SK-N-SH treated with all-trans-retinoic acid at 6 μM for 48 hours (cell line): ENCODE measurements at regions not wholly inside any gene's neighbourhood (a gene's known extent, or its start where the extent isn't known, plus 50 kb on each side); places are given as distances from the start of the nearest gene placed in this dataset.

Source experiments
- ATAC-seq: fragments of 200-7000 bp; cut with Tn5 transposase; 3 replicates; pipeline ENCODE4 v1.9.1; 2020; ENCODE audit warnings: mild to moderate bottlenecking, moderate library complexity
- ARNTL ChIP-seq: fragments of 450-650 bp; formaldehyde crosslinking; IDR thresholded peaks from 2 replicates; pipeline ENCODE4 v1.5.0; 2020; ENCODE audit warnings: low read depth, mild to moderate bottlenecking, moderate library complexity, borderline replicate concordance
- BACH2 ChIP-seq: fragments of 250-450 bp; sonication (Bioruptor Pico); IDR thresholded peaks from 2 replicates; pipeline ENCODE4 v1.9.0; 2021; ENCODE audit warnings: mild to moderate bottlenecking, borderline replicate concordance
- CSDC2 ChIP-seq: fragments of 250-450 bp; sonication (Bioruptor Pico); IDR thresholded peaks from 2 replicates; pipeline ENCODE4 v1.5.0; 2020; ENCODE audit warnings: mild to moderate bottlenecking, moderate library complexity
- CSRNP3 ChIP-seq: fragments of 250-450 bp; sonication (Bioruptor Pico); IDR thresholded peaks from 2 replicates; pipeline ENCODE4 v1.5.1; 2021; ENCODE audit warnings: mild to moderate bottlenecking, moderate library complexity
- ESRRG ChIP-seq: fragments of 250-450 bp; sonication (Bioruptor Pico); IDR thresholded peaks from 2 replicates; pipeline ENCODE4 v1.6.1; 2021; ENCODE audit warnings: mild to moderate bottlenecking
- GLIS3 ChIP-seq: fragments of 250-450 bp; sonication (Bioruptor Pico); IDR thresholded peaks from 2 replicates; pipeline ENCODE4 v1.5.0; 2020; ENCODE audit warnings: mild to moderate bottlenecking, moderate library complexity
- ISL1 ChIP-seq: fragments of 250-450 bp; sonication (Bioruptor Pico); IDR thresholded peaks from 2 replicates; pipeline ENCODE4 v2.1.2; 2022; ENCODE audit warnings: mild to moderate bottlenecking, moderate library complexity
- OSR1 ChIP-seq: fragments of 250-450 bp; sonication (Bioruptor Pico); IDR thresholded peaks from 2 replicates; pipeline ENCODE4 v1.8.0; 2022; ENCODE audit warnings: moderate library complexity, mild to moderate bottlenecking, inconsistent platforms
- PPARA ChIP-seq: fragments of 250-450 bp; sonication (Bioruptor Pico); IDR thresholded peaks from 2 replicates; pipeline ENCODE4 v1.5.0; 2020; ENCODE audit warnings: mild to moderate bottlenecking, borderline replicate concordance
- RARB ChIP-seq: fragments of 250-450 bp; sonication (Bioruptor Pico); IDR thresholded peaks from 2 replicates; pipeline ENCODE4 v1.8.0; 2021; ENCODE audit warnings: mild to moderate bottlenecking, moderate library complexity
- SNAI2 ChIP-seq: fragments of 250-450 bp; sonication (Bioruptor Pico); IDR thresholded peaks from 2 replicates; pipeline ENCODE4 v1.5.0; 2020; ENCODE audit warnings: mild to moderate bottlenecking, moderate library complexity
- TCF4 ChIP-seq: fragments of 250-450 bp; sonication (Bioruptor Pico); IDR thresholded peaks from 2 replicates; pipeline ENCODE4 v1.8.0; 2021; ENCODE audit warnings: mild to moderate bottlenecking, moderate library complexity, borderline replicate concordance
- TOX ChIP-seq: fragments of 250-450 bp; sonication (Bioruptor Pico); IDR thresholded peaks from 2 replicates; pipeline ENCODE4 v1.8.0; 2021; ENCODE audit warnings: mild to moderate bottlenecking, moderate library complexity, borderline replicate concordance
- ZC3H10 ChIP-seq: fragments of 250-450 bp; sonication (Bioruptor Pico); IDR thresholded peaks from 2 replicates; pipeline ENCODE4 v1.5.1; 2021; ENCODE audit warnings: mild to moderate bottlenecking, moderate library complexity
- ZFP3 ChIP-seq: fragments of 250-450 bp; sonication (Bioruptor Pico); IDR thresholded peaks from 2 replicates; pipeline ENCODE4 v1.5.0; 2020; ENCODE audit warnings: mild to moderate bottlenecking, moderate library complexity
- ZFP30 ChIP-seq: fragments of 450-650 bp; formaldehyde crosslinking; IDR thresholded peaks from 2 replicates; pipeline ENCODE4 v1.5.0; 2022; ENCODE audit warnings: mild to moderate bottlenecking, moderate library complexity
- ZNF565 ChIP-seq: fragments of 450-650 bp; formaldehyde crosslinking; conservative IDR thresholded peaks from 2 replicates; pipeline ENCODE4 v1.5.0; 2020; ENCODE audit warnings: low read depth, mild to moderate bottlenecking, moderate library complexity
- ZNF70 ChIP-seq: fragments of 450-650 bp; formaldehyde crosslinking; IDR thresholded peaks from 2 replicates; pipeline ENCODE4 v1.5.0; 2020; ENCODE audit warnings: mild to moderate bottlenecking, moderate library complexity
- ZNF8 ChIP-seq: fragments of 450-650 bp; formaldehyde crosslinking; IDR thresholded peaks from 2 replicates; pipeline ENCODE4 v1.5.0; 2020; ENCODE audit warnings: mild to moderate bottlenecking, moderate library complexity
- TF ChIP-seq, protein P1 (sequence below): fragments of 250-450 bp; sonication (Bioruptor Pico); IDR thresholded peaks from 2 replicates; pipeline ENCODE4 v1.5.0; 2020; ENCODE audit warnings: mild to moderate bottlenecking, moderate library complexity
- TF ChIP-seq, protein P2 (sequence below): fragments of 250-450 bp; sonication (Bioruptor Pico); IDR thresholded peaks from 2 replicates; pipeline ENCODE4 v1.8.0; 2020; ENCODE audit warnings: mild to moderate bottlenecking, moderate library complexity, borderline replicate concordance
- TF ChIP-seq, protein P3 (sequence below): fragments of 250-450 bp; sonication (Bioruptor Pico); IDR thresholded peaks from 2 replicates; pipeline ENCODE4 v1.5.1; 2020; ENCODE audit warnings: low read depth, mild to moderate bottlenecking, moderate library complexity

DNA sequence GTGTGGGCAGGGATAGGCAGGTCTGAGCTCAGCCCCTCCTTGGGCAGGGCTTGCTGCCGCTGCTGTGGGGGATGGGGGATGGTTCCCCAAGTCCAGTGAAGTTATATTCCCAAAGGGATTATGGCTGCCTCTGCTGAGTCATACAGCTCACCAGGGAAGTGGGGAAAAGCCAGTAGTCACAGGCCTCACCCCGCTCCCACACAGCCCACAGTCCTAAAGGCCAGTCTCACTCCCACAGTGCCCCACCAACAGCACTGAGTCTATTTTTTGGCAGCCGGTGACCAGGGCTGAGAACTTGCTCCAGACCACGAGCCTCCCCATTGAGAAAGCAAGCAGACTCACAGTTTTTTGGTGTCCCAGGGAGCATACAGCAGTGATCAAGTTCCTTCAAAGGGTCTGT lies 173.3 kb downstream of the OSR1 start:
- TF ChIP-seq ISL1 (no peak), ZNF70 (no peak), ARNTL (CRISPR knock-in tag) (no peak), ZNF8 (no peak), BACH2 (no peak), SNAI2 (CRISPR knock-in tag) (no peak), ZFP30 (CRISPR knock-in tag) (no peak), CSDC2 (CRISPR knock-in tag) (no peak), CSRNP3 (CRISPR knock-in tag) (no peak), GLIS3 (no peak), ZC3H10 (CRISPR knock-in tag) (no peak), ZNF565 (CRISPR knock-in tag) (no peak), PPARA (CRISPR knock-in tag) (no peak), ESRRG (CRISPR knock-in tag) (no peak), ZFP3 (CRISPR knock-in tag) (no peak)
- TF ChIP-seq, protein P1, sequence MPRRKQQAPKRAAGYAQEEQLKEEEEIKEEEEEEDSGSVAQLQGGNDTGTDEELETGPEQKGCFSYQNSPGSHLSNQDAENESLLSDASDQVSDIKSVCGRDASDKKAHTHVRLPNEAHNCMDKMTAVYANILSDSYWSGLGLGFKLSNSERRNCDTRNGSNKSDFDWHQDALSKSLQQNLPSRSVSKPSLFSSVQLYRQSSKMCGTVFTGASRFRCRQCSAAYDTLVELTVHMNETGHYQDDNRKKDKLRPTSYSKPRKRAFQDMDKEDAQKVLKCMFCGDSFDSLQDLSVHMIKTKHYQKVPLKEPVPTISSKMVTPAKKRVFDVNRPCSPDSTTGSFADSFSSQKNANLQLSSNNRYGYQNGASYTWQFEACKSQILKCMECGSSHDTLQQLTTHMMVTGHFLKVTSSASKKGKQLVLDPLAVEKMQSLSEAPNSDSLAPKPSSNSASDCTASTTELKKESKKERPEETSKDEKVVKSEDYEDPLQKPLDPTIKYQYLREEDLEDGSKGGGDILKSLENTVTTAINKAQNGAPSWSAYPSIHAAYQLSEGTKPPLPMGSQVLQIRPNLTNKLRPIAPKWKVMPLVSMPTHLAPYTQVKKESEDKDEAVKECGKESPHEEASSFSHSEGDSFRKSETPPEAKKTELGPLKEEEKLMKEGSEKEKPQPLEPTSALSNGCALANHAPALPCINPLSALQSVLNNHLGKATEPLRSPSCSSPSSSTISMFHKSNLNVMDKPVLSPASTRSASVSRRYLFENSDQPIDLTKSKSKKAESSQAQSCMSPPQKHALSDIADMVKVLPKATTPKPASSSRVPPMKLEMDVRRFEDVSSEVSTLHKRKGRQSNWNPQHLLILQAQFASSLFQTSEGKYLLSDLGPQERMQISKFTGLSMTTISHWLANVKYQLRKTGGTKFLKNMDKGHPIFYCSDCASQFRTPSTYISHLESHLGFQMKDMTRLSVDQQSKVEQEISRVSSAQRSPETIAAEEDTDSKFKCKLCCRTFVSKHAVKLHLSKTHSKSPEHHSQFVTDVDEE = no peak
- TF ChIP-seq, protein P2, sequence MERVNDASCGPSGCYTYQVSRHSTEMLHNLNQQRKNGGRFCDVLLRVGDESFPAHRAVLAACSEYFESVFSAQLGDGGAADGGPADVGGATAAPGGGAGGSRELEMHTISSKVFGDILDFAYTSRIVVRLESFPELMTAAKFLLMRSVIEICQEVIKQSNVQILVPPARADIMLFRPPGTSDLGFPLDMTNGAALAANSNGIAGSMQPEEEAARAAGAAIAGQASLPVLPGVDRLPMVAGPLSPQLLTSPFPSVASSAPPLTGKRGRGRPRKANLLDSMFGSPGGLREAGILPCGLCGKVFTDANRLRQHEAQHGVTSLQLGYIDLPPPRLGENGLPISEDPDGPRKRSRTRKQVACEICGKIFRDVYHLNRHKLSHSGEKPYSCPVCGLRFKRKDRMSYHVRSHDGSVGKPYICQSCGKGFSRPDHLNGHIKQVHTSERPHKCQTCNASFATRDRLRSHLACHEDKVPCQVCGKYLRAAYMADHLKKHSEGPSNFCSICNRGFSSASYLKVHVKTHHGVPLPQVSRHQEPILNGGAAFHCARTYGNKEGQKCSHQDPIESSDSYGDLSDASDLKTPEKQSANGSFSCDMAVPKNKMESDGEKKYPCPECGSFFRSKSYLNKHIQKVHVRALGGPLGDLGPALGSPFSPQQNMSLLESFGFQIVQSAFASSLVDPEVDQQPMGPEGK = no peak

GRCh38 chr2:19178175-19178574 lies 180.2 kb downstream of the OSR1 start:
- ATAC-seq = peak; percentile 58
- TF ChIP-seq ESRRG (CRISPR knock-in tag) = no peak
- TF ChIP-seq ISL1 = no peak
- no peak for TF ChIP-seq ZNF8
- no peak for TF ChIP-seq TCF4 (CRISPR knock-in tag)
- TF ChIP-seq, protein P2 = no peak
- no peak for TF ChIP-seq ZFP30 (CRISPR knock-in tag)
- no peak for TF ChIP-seq ZNF565 (CRISPR knock-in tag)
- no peak for TF ChIP-seq PPARA (CRISPR knock-in tag)
- no peak for TF ChIP-seq TOX (CRISPR knock-in tag)
- TF ChIP-seq CSRNP3 (CRISPR knock-in tag) = no peak

More for the DNA sequence above, 173.3 kb downstream of the OSR1 start:
- no peak for ATAC-seq

GRCh38 chr2:19176977-19177376 lies 181.4 kb downstream of the OSR1 start:
- peak; percentile 92 for ATAC-seq
- TF ChIP-seq OSR1 (CRISPR knock-in tag) (no peak), TCF4 (CRISPR knock-in tag) (no peak), ZC3H10 (CRISPR knock-in tag) (no peak), SNAI2 (CRISPR knock-in tag) (no peak), RARB (CRISPR knock-in tag) (no peak), ZNF70 (no peak), TOX (CRISPR knock-in tag) (no peak), ARNTL (CRISPR knock-in tag) (no peak), GLIS3 (no peak)
- TF ChIP-seq, protein P3, sequence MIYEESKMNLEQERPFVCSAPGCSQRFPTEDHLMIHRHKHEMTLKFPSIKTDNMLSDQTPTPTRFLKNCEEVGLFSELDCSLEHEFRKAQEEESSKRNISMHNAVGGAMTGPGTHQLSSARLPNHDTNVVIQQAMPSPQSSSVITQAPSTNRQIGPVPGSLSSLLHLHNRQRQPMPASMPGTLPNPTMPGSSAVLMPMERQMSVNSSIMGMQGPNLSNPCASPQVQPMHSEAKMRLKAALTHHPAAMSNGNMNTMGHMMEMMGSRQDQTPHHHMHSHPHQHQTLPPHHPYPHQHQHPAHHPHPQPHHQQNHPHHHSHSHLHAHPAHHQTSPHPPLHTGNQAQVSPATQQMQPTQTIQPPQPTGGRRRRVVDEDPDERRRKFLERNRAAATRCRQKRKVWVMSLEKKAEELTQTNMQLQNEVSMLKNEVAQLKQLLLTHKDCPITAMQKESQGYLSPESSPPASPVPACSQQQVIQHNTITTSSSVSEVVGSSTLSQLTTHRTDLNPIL (CRISPR knock-in tag) = no peak
- TF ChIP-seq, protein P2 = no peak
- TF ChIP-seq, protein P1 = no peak
